HCT116 (cell line): ENCODE measurements at regions not wholly inside any gene's neighbourhood (a gene's known extent, or its start where the extent isn't known, plus 50 kb on each side); places are given as distances from the start of the nearest gene placed in this dataset.
"Not testable (repeated sequence)": the region's sequence is repeated elsewhere in the genome, so short reads cannot be mapped to it uniquely, and the experiment has no call there.

Source experiments
- CTCF ChIP-seq, 3 experiments: fragments of 200-600 bp in 1 of 3; sonication (generic) in 1 of 3; IDR thresholded peaks in 2 of 3; conservative IDR thresholded peaks in 1 of 3; 2 replicates each; pipeline ENCODE4 v1.5.1; 2012 to 2017; ENCODE audit warnings: low read depth in 2 of 3, low read length in 2 of 3, antibody characterized with exemption in 1 of 3, borderline replicate concordance in 1 of 3, control low read depth in 1 of 3, mild to moderate bottlenecking in 1 of 3, mixed read lengths in 1 of 3, mixed run types in 1 of 3, moderate library complexity in 1 of 3; ENCODE audit not compliant: insufficient read depth in 1 of 3
- EZH2 ChIP-seq: fragments of 200-600 bp; sonication (generic); IDR thresholded peaks from 2 replicates; pipeline ENCODE4 v1.6.1; 2017; ENCODE audit warnings: antibody characterized with exemption, mixed run types
- FOSL1 ChIP-seq: IDR thresholded peaks from 2 replicates; pipeline ENCODE4 v1.6.1; 2012; ENCODE audit warnings: low read depth
- JUND ChIP-seq: IDR thresholded peaks from 2 replicates; pipeline ENCODE4 v1.6.1; 2012
- MAX ChIP-seq: IDR thresholded peaks from 2 replicates; pipeline ENCODE4 v1.6.1; 2012
- POLR2A ChIP-seq: IDR thresholded peaks from 2 replicates; pipeline ENCODE4 v1.7.0; 2011; ENCODE audit warnings: borderline replicate concordance; ENCODE audit not compliant: insufficient read depth, insufficient read length; ENCODE audit errors: extremely low read depth
- SIN3A ChIP-seq: IDR thresholded peaks from 2 replicates; pipeline ENCODE4 v1.6.1; 2012; ENCODE audit warnings: low read depth
- SRF ChIP-seq: IDR thresholded peaks from 2 replicates; pipeline ENCODE4 v1.6.1; 2012; ENCODE audit warnings: low read depth
- ZNF274 ChIP-seq: fragments of 200-500 bp; sonication (Bioruptor generic); IDR thresholded peaks from 2 replicates; pipeline ENCODE4 v1.6.1; 2014; ENCODE audit warnings: mild to moderate bottlenecking, low read depth, low read length, inconsistent platforms

DNA sequence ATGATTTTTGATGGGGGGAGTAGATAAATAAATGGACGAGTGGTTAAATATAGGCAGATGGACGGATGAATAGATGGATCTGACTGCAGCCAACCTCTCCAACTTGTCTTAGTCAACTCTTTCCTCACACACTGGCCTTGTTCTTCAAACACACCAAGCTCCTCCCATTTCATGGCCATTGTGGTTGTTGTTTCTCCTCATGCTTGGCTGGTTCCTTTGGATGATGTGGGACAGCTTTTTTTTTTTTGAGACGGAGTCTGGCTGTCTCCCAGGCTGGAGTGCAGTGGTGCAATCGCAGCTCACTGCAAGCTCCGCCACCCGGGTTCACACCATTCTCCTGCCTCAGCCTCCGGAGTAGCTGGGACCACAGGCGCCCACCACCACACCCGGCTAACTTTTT lies 155.2 kb downstream of the ZNF281 start:
- TF ChIP-seq CTCF (IDR thresholded peaks at IDR 0.05 in 2 of 3, conservative IDR thresholded peaks at IDR 0.05 in 1 of 3; ENCODE audit: borderline replicate concordance in 1 of 3, insufficient read depth in 1 of 3, low read depth in 2 of 3, low read length in 2 of 3); FOSL1; SRF; POLR2A; SIN3A; ZNF274; EZH2; JUND; MAX: not testable (repeated sequence)
